HEK293T (cell line): ENCODE measurements at regions not wholly inside any gene's neighbourhood (a gene's known extent, or its start where the extent isn't known, plus 50 kb on each side); places are given as distances from the start of the nearest gene placed in this dataset.

ENCODE experiments used
- CTCF ChIA-PET: fragments of 350-600 bp; formaldehyde crosslinking; extraction: SDS; loops from one replicate; lab custom pipeline; 2021; ENCODE audit warnings: antibody characterized with exemption, inconsistent platforms; lab: Yijun Ruan, JAX
- POLR2A ChIA-PET: fragments of 350-600 bp; formaldehyde crosslinking; extraction: SDS; loops from one replicate; lab custom pipeline; 2020; ENCODE audit warnings: antibody characterized with exemption, inconsistent platforms; lab: Yijun Ruan, JAX
- DNase-seq: peaks from one replicate; pipeline ENCODE4 v3.0.0; 2012; ENCODE audit warnings: mixed read lengths; ENCODE audit errors: extremely low spot score
- ARNT ChIP-seq: fragments of 450-650 bp; IDR thresholded peaks from 2 replicates; pipeline ENCODE4 v1.6.1; 2017; ENCODE audit warnings: mild to moderate bottlenecking
- BHLHE40 ChIP-seq: fragments of 450-650 bp; IDR thresholded peaks from 2 replicates; pipeline ENCODE4 v1.6.1; 2016; ENCODE audit warnings: mild to moderate bottlenecking, moderate library complexity, borderline replicate concordance
- CTBP1 ChIP-seq: fragments of 450-650 bp; IDR thresholded peaks from 2 replicates; pipeline ENCODE4 v1.6.1; 2016; ENCODE audit warnings: borderline replicate concordance
- ELF4 ChIP-seq: fragments of 450-650 bp; IDR thresholded peaks from 2 replicates; pipeline ENCODE4 v1.6.1; 2017; ENCODE audit warnings: antibody characterized with exemption
- FOXA1 ChIP-seq: fragments of 450-650 bp; IDR thresholded peaks from 2 replicates; pipeline ENCODE4 v1.6.1; 2016; ENCODE audit warnings: mild to moderate bottlenecking
- FOXK2 ChIP-seq: fragments of 450-650 bp; IDR thresholded peaks from 2 replicates; pipeline ENCODE4 v1.6.1; 2016; ENCODE audit warnings: mild to moderate bottlenecking
- FOXM1 ChIP-seq: fragments of 450-650 bp; IDR thresholded peaks from 2 replicates; pipeline ENCODE4 v1.6.1; 2017; ENCODE audit warnings: mild to moderate bottlenecking, borderline replicate concordance
- HDGF ChIP-seq: fragments of 450-650 bp; IDR thresholded peaks from 2 replicates; pipeline ENCODE4 v1.6.1; 2017; ENCODE audit warnings: antibody characterized with exemption, borderline replicate concordance
- L3MBTL2 ChIP-seq: fragments of 450-650 bp; conservative IDR thresholded peaks from 2 replicates; pipeline ENCODE4 v1.6.1; 2016; ENCODE audit warnings: mild to moderate bottlenecking
- LEF1 ChIP-seq: fragments of 450-650 bp; IDR thresholded peaks from 2 replicates; pipeline ENCODE4 v1.6.1; 2017; ENCODE audit warnings: mild to moderate bottlenecking, borderline replicate concordance
- NFRKB ChIP-seq: fragments of 450-650 bp; IDR thresholded peaks from 2 replicates; pipeline ENCODE4 v1.6.1; 2016; ENCODE audit warnings: mild to moderate bottlenecking, moderate library complexity
- PKNOX1 ChIP-seq: fragments of 450-650 bp; IDR thresholded peaks from 2 replicates; pipeline ENCODE4 v1.6.1; 2016
- SP1 ChIP-seq: fragments of 450-650 bp; IDR thresholded peaks from 2 replicates; pipeline ENCODE4 v1.6.1; 2017
- SUZ12 ChIP-seq: fragments of 450-650 bp; IDR thresholded peaks from 2 replicates; pipeline ENCODE4 v1.6.1; 2016; ENCODE audit warnings: mild to moderate bottlenecking
- TARDBP ChIP-seq: fragments of 450-650 bp; IDR thresholded peaks from 2 replicates; pipeline ENCODE4 v1.6.1; 2016
- ZNF384 ChIP-seq: fragments of 450-650 bp; IDR thresholded peaks from 2 replicates; pipeline ENCODE4 v1.6.1; 2016

- TF ChIP-seq ELF4, result no peak
- no peak for TF ChIP-seq ARNT
- TF ChIP-seq HDGF, result no peak
- no peak for TF ChIP-seq FOXA1
- no peak for TF ChIP-seq PKNOX1
- no peak for TF ChIP-seq BHLHE40
- no peak for TF ChIP-seq ZNF384
- TF ChIP-seq NFRKB, result no peak
- no peak for TF ChIP-seq SP1
- no peak for TF ChIP-seq CTBP1
- no peak for TF ChIP-seq SUZ12
- POLR2A ChIA-PET, result no interaction called here
- CTCF ChIA-PET, result interaction anchor here (0.5 kb wide), 1 partner anchor 8 kb away, joined by 3 read pairs; no protein-coding TSS in a partner anchor
- DNase-seq, result no peak
Measured at GRCh38 chr2:118250463-118250862, 162.2 kb downstream of the INSIG2 start.

GRCh38 chr2:118250001-118250400, 161.7 kb downstream of the INSIG2 start:
- ChIA-PET POLR2A (no interaction called here), CTCF (no interaction called here)
- no peak for DNase-seq
- TF ChIP-seq ZNF384 (no peak), SP1 (no peak)

GRCh38 chr2:118249531-118249930, 161.3 kb downstream of the INSIG2 start:
- no peak for DNase-seq
- TF ChIP-seq FOXK2, result no peak
- no peak for TF ChIP-seq HDGF
- CTCF ChIA-PET, result no interaction called here
- POLR2A ChIA-PET, result no interaction called here

GRCh38 chr2:118246726-118247125, 158.5 kb downstream of the INSIG2 start:
- no peak for DNase-seq
- POLR2A ChIA-PET, result no interaction called here
- TF ChIP-seq SP1 (no peak), BHLHE40 (no peak), L3MBTL2 (no peak), NFRKB (no peak), CTBP1 (no peak), ZNF384 (no peak), ELF4 (no peak), LEF1 (no peak), HDGF (no peak), SUZ12 (no peak), PKNOX1 (no peak), TARDBP (no peak), FOXK2 (no peak), ARNT (no peak)
- CTCF ChIA-PET, result no interaction called here

GRCh38 chr2:118246079-118246478, 157.8 kb downstream of the INSIG2 start:
- ChIA-PET POLR2A (no interaction called here), CTCF (no interaction called here)
- TF ChIP-seq ELF4 (no peak), FOXA1 (no peak), HDGF (no peak), FOXK2 (no peak), NFRKB (no peak), PKNOX1 (no peak), ARNT (no peak), TARDBP (no peak), LEF1 (no peak), BHLHE40 (no peak), CTBP1 (no peak), ZNF384 (no peak), SP1 (no peak), FOXM1 (no peak), L3MBTL2 (no peak), SUZ12 (no peak)
- DNase-seq, result no peak

- POLR2A ChIA-PET, result interaction anchor here (0.6 kb wide), 1 partner anchor 33 kb away, joined by 3 read pairs; no protein-coding TSS in a partner anchor
- CTCF ChIA-PET, result no interaction called here
- no peak for DNase-seq
- no peak for TF ChIP-seq HDGF
- no peak for TF ChIP-seq ARNT
- no peak for TF ChIP-seq FOXK2
- no peak for TF ChIP-seq CTBP1
- no peak for TF ChIP-seq FOXA1
- TF ChIP-seq PKNOX1, result no peak
- TF ChIP-seq NFRKB, result no peak
- no peak for TF ChIP-seq LEF1
- TF ChIP-seq SUZ12, result no peak
- no peak for TF ChIP-seq L3MBTL2
Measured at GRCh38 chr2:118244686-118245085, 156.4 kb downstream of the INSIG2 start.
